NT2/D1 (cell line): ENCODE measurements at regions not wholly inside any gene's neighbourhood (a gene's known extent, or its start where the extent isn't known, plus 50 kb on each side); places are given as distances from the start of the nearest gene placed in this dataset.

Experiments used
- DNase-seq: peaks from one replicate; pipeline ENCODE4 v3.0.0-alpha.2; 2011; ENCODE audit warnings: low read depth, low spot score
- H3K27me3 ChIP-seq: 2 replicates; pipeline ENCODE4 v1.6.0; 2011; ENCODE audit warnings: mild to moderate bottlenecking; ENCODE audit not compliant: insufficient read length, insufficient read depth
- H3K36me3 ChIP-seq: 2 replicates; pipeline ENCODE4 v1.6.1; 2011; ENCODE audit warnings: mild to moderate bottlenecking, low read length, mixed read lengths; ENCODE audit not compliant: insufficient read depth, insufficient read length
- H3K4me1 ChIP-seq: 2 replicates; pipeline ENCODE4 v1.5.1; 2011; ENCODE audit not compliant: insufficient read depth, insufficient read length
- H3K4me3 ChIP-seq: 2 replicates; pipeline ENCODE4 v1.5.1; 2011; ENCODE audit warnings: low read depth; ENCODE audit not compliant: insufficient read length
- H3K9ac ChIP-seq: 2 replicates; pipeline ENCODE4 v1.6.0; 2011; ENCODE audit warnings: low read depth; ENCODE audit not compliant: insufficient read length
- H3K9me3 ChIP-seq: 2 replicates; pipeline ENCODE4 v1.5.1; 2011; ENCODE audit warnings: mild to moderate bottlenecking, low read length; ENCODE audit not compliant: insufficient read depth
- SUZ12 ChIP-seq: IDR thresholded peaks from 2 replicates; pipeline ENCODE4 v1.6.1; 2011; ENCODE audit not compliant: insufficient read length, insufficient read depth; ENCODE audit errors: extremely low read depth
- YY1 ChIP-seq: IDR thresholded peaks from 2 replicates; pipeline ENCODE4 v1.6.1; 2011; ENCODE audit not compliant: insufficient read length, insufficient read depth
- ZNF274 ChIP-seq: IDR thresholded peaks from 2 replicates; pipeline ENCODE4 v1.6.1; 2011; ENCODE audit warnings: mild to moderate bottlenecking, low read depth, low read length

DNA sequence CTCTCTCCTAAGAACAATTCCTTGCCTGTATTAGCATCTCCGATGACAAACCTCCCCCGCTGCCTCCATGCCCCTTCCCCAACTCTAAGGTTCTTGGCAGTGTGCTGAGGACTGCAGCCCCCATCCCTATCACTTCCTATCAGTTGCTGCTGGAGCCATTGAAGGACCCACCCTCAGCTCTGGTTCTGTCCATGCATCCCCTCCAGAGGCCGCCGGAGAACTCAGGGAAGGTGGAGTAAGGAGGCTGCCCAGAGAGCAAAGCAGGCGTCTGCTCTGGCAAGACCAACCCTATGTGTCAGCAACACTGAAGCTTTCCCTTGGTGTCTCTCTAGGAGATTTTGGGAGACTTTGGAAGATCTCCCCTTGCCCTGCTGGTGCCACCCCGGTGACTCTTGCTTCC, 1139.5 kb downstream of the TBC1D22A start:
- Histone ChIP-seq H3K36me3 (no peaks in the 10 kb centered on the region), H3K4me3 (no peak overlapping the region), H3K4me1 (no peaks in the 10 kb centered on the region), H3K9me3 (no peaks in the 10 kb centered on the region), H3K27me3 (no peaks in the 10 kb centered on the region), H3K9ac (no peak overlapping the region)
- DNase-seq = peak; percentile 11
- TF ChIP-seq YY1 (no peak), ZNF274 (no peak), SUZ12 (no peak)

DNA sequence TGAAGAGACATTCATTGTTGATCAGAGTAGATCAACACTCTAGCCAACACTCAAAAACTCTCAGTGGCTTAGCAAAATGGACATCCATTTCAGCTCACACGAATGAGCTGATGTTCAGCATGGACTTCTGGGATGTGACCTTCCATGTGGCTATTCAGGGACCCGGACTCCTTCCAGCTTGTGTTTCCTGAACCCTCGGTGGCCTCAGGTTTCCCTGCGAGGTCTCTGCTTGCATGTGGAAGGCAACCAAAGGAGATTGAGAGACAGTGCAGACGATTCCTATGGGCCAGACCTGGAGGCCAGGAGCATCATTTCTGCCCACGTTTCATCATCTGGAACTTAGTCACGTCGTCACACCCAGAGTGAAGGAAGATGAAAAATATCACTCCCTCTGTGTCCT, 1137.4 kb downstream of the TBC1D22A start:
- no peaks in the 10 kb centered on the region for H3K4me1 ChIP-seq
- DNase-seq = no peak
- no peak overlapping the region for H3K9ac ChIP-seq
- H3K9me3 ChIP-seq = 0 out of 2 replicates have a peak, but pooled peaks cover 5% of the 10 kb centered on the region
- no peak for TF ChIP-seq ZNF274
- no peak for TF ChIP-seq SUZ12
- TF ChIP-seq YY1 = no peak
- no peak overlapping the region for H3K4me3 ChIP-seq
- H3K36me3 ChIP-seq = no peaks in the 10 kb centered on the region
- no peaks in the 10 kb centered on the region for H3K27me3 ChIP-seq

- no peaks in the 10 kb centered on the region for H3K4me1 ChIP-seq
- no peaks in the 10 kb centered on the region for H3K27me3 ChIP-seq
- 0 out of 2 replicates have a peak, but pooled peaks cover 7% of the 10 kb centered on the region for H3K9me3 ChIP-seq
- H3K9ac ChIP-seq = no peak overlapping the region
- no peaks in the 10 kb centered on the region for H3K36me3 ChIP-seq
- TF ChIP-seq ZNF274 = no peak
- H3K4me3 ChIP-seq = no peak overlapping the region
- no peak for DNase-seq
Observed at GRCh38 chr22:47898946-47899345, 1136.5 kb downstream of the TBC1D22A start.

GRCh38 chr22:47891609-47892008, 1129.2 kb downstream of the TBC1D22A start:
- Histone ChIP-seq H3K36me3 (no peaks in the 10 kb centered on the region), H3K9ac (no peak overlapping the region), H3K4me1 (no peaks in the 10 kb centered on the region), H3K4me3 (no peak overlapping the region), H3K27me3 (no peaks in the 10 kb centered on the region), H3K9me3 (0 out of 2 replicates have a peak, but pooled peaks cover 7% of the 10 kb centered on the region)
- DNase-seq = no peak
- TF ChIP-seq ZNF274 = no peak
- TF ChIP-seq YY1 = no peak
- no peak for TF ChIP-seq SUZ12

DNA sequence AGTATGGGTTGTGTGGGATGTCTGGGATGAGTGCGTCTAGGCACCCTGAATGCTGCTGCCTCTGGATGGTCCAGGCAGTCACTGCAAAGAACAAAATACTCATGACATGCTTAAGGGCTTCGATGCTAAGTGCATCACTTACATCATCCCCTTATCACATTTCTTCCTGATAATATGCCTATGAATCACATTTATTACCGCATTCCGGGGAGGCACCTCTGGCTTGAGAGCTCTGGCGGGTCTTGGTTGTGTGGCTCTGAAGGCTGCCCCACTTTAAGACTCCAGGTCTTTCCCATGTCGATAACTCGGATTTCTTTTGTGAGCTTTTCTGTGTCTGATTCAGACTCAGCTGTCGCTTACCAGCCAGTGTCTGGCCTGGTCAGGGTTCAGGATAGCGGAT, 1126.4 kb downstream of the TBC1D22A start:
- no peak for DNase-seq
- no peak overlapping the region for H3K4me3 ChIP-seq
- no peak overlapping the region for H3K9ac ChIP-seq
- TF ChIP-seq ZNF274 (no peak), SUZ12 (no peak), YY1 (no peak)
- no peaks in the 10 kb centered on the region for H3K4me1 ChIP-seq
- H3K36me3 ChIP-seq = no peaks in the 10 kb centered on the region
- no peaks in the 10 kb centered on the region for H3K9me3 ChIP-seq
- H3K27me3 ChIP-seq = no peaks in the 10 kb centered on the region

DNA sequence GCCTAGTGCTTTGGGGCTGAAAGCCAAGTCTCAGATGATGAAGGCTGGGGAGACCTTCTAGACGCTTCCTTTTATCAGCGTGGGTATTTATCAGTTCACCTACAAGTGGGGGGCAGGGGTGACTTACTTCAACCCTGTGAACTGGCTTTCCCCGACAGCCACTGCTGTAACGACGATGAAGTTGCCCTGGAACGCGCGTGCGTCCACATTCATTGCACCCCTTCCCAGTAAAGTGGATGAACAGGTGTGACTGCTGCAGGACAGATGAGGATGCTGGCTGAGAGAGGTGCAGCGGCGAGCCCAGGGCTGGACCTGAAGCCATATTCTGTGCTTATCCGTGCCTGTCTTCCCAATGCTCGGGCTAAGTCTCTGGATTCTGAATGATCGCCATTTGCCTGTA, 1122.3 kb downstream of the TBC1D22A start:
- no peak overlapping the region for H3K4me3 ChIP-seq
- DNase-seq = no peak
- TF ChIP-seq SUZ12 = no peak
- TF ChIP-seq ZNF274 = no peak
- no peak for TF ChIP-seq YY1

DNA sequence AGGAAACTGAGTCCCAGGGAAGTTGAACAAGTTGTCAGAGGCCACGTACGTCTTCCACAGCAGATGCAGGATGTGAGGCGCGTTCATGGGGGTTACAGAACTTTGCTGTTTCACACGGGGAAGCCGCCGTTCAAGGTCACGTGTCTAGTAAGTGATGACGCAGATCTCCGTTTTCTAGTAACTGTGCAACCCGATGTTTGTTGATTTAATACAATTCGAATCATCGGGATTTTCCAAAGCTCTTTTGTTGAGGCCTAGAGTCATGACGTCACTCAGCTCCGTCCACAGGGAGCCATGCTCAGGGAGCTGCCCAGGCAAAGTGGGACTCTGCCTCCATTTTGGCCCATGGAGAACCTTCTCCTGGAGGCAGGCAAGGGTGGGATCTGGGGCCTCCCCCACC, 1121.8 kb downstream of the TBC1D22A start:
- no peak for DNase-seq
- no peak overlapping the region for H3K4me3 ChIP-seq
- no peak overlapping the region for H3K9ac ChIP-seq
- no peaks in the 10 kb centered on the region for H3K9me3 ChIP-seq
- peaks cover 2% of the 10 kb centered on the region for H3K4me1 ChIP-seq
- H3K27me3 ChIP-seq = no peaks in the 10 kb centered on the region
- TF ChIP-seq YY1 = no peak
- no peak for TF ChIP-seq ZNF274
- TF ChIP-seq SUZ12 = no peak
- no peaks in the 10 kb centered on the region for H3K36me3 ChIP-seq

More for the DNA sequence above, 1122.3 kb downstream of the TBC1D22A start:
- H3K27me3 ChIP-seq = no peaks in the 10 kb centered on the region
- H3K36me3 ChIP-seq = no peaks in the 10 kb centered on the region
- H3K9me3 ChIP-seq = no peaks in the 10 kb centered on the region
- no peak overlapping the region for H3K9ac ChIP-seq
- H3K4me1 ChIP-seq = no peaks in the 10 kb centered on the region

DNA sequence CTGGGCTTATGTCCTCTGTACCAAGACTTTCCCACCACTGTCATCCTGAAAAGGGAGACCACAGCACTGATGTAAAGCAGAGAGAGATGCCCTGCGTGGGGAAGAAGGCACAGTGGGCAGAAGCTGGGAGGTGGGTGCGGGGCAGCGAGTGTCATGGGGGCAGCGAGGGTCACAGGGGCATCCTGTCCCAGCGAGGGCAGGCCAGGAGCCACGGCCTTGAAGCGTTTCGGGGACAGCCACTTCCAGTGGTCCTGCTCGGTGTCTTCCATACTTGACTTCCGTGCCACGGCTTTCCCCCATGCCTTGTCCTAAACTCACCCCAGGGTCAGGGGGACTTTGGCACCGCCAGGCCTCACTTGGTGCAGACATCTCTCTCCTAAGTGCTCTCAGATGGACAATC, 1121.3 kb downstream of the TBC1D22A start:
- DNase-seq = no peak
- H3K27me3 ChIP-seq = no peaks in the 10 kb centered on the region
- peaks cover 2% of the 10 kb centered on the region for H3K4me1 ChIP-seq
- TF ChIP-seq YY1 = no peak
- no peak for TF ChIP-seq SUZ12
- no peak for TF ChIP-seq ZNF274
- H3K36me3 ChIP-seq = no peaks in the 10 kb centered on the region
- H3K9me3 ChIP-seq = no peaks in the 10 kb centered on the region
- no peak overlapping the region for H3K4me3 ChIP-seq
- no peak overlapping the region for H3K9ac ChIP-seq
